Right lobe of liver (tissue), 4 donors: ENCODE measurements at regions not wholly inside any gene's neighbourhood (a gene's known extent, or its start where the extent isn't known, plus 50 kb on each side); places are given as distances from the start of the nearest gene placed in this dataset.

Source experiments
- CTCF ChIP-seq, 4 donors: fragments of 200-600 bp in 3 of 4; fragments of 450-650 bp in 1 of 4; IDR thresholded peaks; one replicate each; pipeline versions ENCODE4 v1.5.1 to v1.8.0; 2016 to 2022; ENCODE audit warnings: antibody characterized with exemption in 4 of 4, mild to moderate bottlenecking in 2 of 4
- POLR2A ChIP-seq: fragments of 450-650 bp; IDR thresholded peaks from one replicate; pipeline ENCODE4 v1.6.1; 2017; ENCODE audit warnings: antibody characterized with exemption, mild to moderate bottlenecking
- donor health status: DM: no; HTN: no; CAD: no.
- donor health status: DM: no; HTN: no; CAD: no.
- donor health status: DM: no; HTN: yes; CAD: no.

GRCh38 chr3:98961161-98962155, 60.0 kb upstream of the DCBLD2 start:
- TF ChIP-seq CTCF (IDR thresholded peaks at IDR 0.05) = no peak
- TF ChIP-seq POLR2A = no peak
